ENCODE measurements at regions not wholly inside any gene's neighbourhood (a gene's known extent, or its start where the extent isn't known, plus 50 kb on each side); places are given as distances from the start of the nearest gene placed in this dataset.
"Not testable (repeated sequence)": the region's sequence is repeated elsewhere in the genome, so short reads cannot be mapped to it uniquely, and the experiment has no call there.

DNA sequence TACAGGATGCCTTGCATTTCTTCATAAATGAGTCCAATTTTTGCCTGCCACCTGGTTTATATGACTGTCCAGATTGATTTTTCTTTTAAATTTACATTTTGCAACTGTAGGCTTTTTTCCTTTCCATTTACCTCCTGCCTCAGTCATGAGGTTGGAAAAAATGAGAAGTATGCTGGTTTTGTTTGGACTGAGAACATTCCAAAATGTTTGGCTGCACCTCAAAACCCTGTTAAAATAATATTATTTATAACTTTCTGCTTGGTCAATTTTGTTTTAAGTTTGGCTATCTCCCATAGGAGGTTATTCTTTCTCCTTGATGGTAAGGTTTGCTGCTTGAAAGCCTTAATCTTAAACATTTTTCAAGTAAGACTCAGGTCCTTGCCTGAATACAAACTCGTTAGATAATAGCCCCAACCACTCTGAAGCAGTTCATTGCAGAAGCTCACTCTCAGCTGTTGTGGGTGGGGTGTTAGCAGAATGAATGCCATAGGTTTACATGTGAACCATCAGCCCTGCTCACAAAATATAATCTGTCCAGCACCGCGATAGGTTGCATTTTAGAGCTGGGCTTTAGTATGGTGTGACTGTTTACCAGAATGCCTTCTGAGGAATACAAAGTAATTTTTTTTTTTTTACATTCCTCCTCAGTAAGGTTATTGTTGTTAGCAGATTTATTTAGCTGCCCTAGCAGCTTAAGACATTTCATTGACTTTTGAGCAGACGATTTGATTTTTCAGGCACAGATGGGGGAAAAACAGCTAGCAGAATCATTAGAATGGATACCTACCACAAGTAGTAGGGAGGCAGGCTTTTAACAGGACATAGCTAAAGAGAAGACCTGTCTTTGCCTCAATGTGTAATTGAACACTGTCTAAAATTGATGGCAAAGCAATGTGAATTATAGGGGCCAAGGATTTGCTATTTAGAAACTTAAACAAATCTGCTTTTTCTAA is 630.8 kb upstream of the KCNMB2 start:
- FAIRE-seq (no peak), DNase-seq (ENCODE audit: insufficient read length) (no peak)
- TF ChIP-seq TAF1 (IDR thresholded peaks at IDR 0.05; ENCODE audit: borderline replicate concordance, low read depth, low read length) = no peak
- no peak for TF ChIP-seq POLR2AphosphoS5 (IDR thresholded peaks at IDR 0.05; ENCODE audit: low read depth, low read length)
- TF ChIP-seq POLR2A (IDR thresholded peaks at IDR 0.05; ENCODE audit: low read depth, low read length) = no peak

GRCh38 chr3:177906126-177906511 is 630.1 kb upstream of the KCNMB2 start:
- FAIRE-seq = no peak
- TF ChIP-seq POLR2A (IDR thresholded peaks at IDR 0.05; ENCODE audit: low read depth, low read length) (no peak), TAF1 (IDR thresholded peaks at IDR 0.05; ENCODE audit: borderline replicate concordance, low read depth, low read length) (no peak), POLR2AphosphoS5 (IDR thresholded peaks at IDR 0.05; ENCODE audit: low read depth, low read length) (no peak)
- DNase-seq (ENCODE audit: insufficient read length) = no peak

GRCh38 chr3:177906578-177907229 is 629.5 kb upstream of the KCNMB2 start:
- FAIRE-seq (no peak), DNase-seq (ENCODE audit: insufficient read length) (no peak)
- no peak for TF ChIP-seq TAF1 (IDR thresholded peaks at IDR 0.05; ENCODE audit: borderline replicate concordance, low read depth, low read length)
- TF ChIP-seq POLR2AphosphoS5 (IDR thresholded peaks at IDR 0.05; ENCODE audit: low read depth, low read length) = no peak
- no peak for TF ChIP-seq POLR2A (IDR thresholded peaks at IDR 0.05; ENCODE audit: low read depth, low read length)

GRCh38 chr3:177909530-177909929 is 626.7 kb upstream of the KCNMB2 start:
- FAIRE-seq; DNase-seq (ENCODE audit: insufficient read length): not testable (repeated sequence)

- DNase-seq (ENCODE audit: insufficient read length) = no peak
- TF ChIP-seq POLR2A (IDR thresholded peaks at IDR 0.05; ENCODE audit: low read depth, low read length) (no peak), POLR2AphosphoS5 (IDR thresholded peaks at IDR 0.05; ENCODE audit: low read depth, low read length) (no peak), TAF1 (IDR thresholded peaks at IDR 0.05; ENCODE audit: borderline replicate concordance, low read depth, low read length) (no peak)
- FAIRE-seq = no peak
These were observed 622.0 kb upstream of the KCNMB2 start for GRCh38 chr3:177914224-177914623.

DNA sequence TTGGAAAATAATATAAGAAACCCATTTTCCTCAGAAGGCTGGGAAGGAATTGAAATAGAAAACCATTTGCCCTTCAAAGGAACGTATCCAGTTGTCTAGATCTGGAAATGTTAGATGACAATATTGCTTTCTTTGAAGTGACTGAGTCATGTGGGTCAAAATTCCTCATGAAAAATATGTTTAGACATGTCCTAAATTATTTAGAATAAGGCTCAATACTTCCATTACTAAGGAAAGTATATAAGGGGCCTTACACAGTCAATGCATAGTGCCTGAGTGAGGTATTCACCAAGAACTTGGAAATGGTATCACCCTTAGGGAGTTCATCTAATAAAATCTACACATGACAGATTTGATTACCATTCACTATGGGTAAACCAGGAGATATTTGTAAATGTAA is 619.8 kb upstream of the KCNMB2 start:
- FAIRE-seq (no peak), DNase-seq (ENCODE audit: insufficient read length) (no peak)
- TF ChIP-seq TAF1 (IDR thresholded peaks at IDR 0.05; ENCODE audit: borderline replicate concordance, low read depth, low read length) = no peak
- TF ChIP-seq POLR2AphosphoS5 (IDR thresholded peaks at IDR 0.05; ENCODE audit: low read depth, low read length) = no peak
- TF ChIP-seq POLR2A (IDR thresholded peaks at IDR 0.05; ENCODE audit: low read depth, low read length) = no peak

DNA sequence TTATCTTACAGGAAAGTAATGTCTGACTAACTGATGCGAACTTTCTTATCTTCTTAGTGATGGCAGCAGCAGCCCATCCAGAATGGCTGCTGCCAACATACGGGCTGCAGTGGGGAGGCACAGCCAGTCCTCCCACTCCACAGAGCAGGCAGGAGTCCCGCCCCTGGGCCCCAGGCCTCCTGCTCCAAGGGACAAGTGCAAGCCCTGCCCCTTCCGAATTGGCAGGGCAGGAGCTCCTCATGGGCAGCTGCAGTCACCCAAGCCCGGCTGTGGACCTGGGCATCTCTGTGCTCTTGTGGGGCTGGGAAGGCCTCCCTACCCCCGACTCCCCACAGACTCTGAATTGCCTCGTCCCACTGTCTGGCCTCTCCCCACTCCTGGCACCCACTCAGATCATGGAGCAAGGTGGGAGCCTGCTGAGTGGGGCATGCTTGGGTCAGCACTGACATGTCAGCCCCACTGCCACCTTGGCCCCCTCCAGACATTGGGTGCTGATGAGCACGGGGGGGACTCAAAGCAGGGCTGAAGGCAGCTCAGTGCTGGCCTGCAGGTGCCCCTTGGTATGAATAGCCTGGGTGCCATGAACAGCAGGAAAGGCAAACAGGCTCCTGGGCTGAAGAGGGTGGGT is 618.9 kb upstream of the KCNMB2 start:
- no peak for DNase-seq (ENCODE audit: insufficient read length)
- FAIRE-seq = no peak
- TF ChIP-seq POLR2A (IDR thresholded peaks at IDR 0.05; ENCODE audit: low read depth, low read length) (no peak), POLR2AphosphoS5 (IDR thresholded peaks at IDR 0.05; ENCODE audit: low read depth, low read length) (no peak), TAF1 (IDR thresholded peaks at IDR 0.05; ENCODE audit: borderline replicate concordance, low read depth, low read length) (no peak)

DNA sequence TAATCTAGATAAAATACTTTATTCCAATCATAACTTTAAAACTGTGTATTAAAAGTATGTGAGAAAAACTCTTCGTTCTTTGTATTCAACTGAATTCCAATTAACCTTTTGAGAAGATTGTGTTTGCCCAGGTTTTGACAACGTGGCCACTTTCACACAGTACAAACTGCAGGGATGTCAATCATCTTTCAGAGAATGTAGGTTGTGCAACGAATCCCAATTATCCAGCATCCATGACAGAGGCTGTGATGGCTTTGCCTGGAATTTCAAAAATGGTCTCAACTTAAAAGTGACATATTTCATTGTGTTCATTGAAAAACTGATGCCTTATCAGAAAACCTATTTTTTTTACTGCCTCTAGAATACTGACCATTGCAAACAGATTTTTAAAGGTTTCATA is 615.1 kb upstream of the KCNMB2 start:
- FAIRE-seq (no peak), DNase-seq (ENCODE audit: insufficient read length) (no peak)
- TF ChIP-seq POLR2AphosphoS5 (IDR thresholded peaks at IDR 0.05; ENCODE audit: low read depth, low read length) (no peak), POLR2A (IDR thresholded peaks at IDR 0.05; ENCODE audit: low read depth, low read length) (no peak), TAF1 (IDR thresholded peaks at IDR 0.05; ENCODE audit: borderline replicate concordance, low read depth, low read length) (no peak)

DNA sequence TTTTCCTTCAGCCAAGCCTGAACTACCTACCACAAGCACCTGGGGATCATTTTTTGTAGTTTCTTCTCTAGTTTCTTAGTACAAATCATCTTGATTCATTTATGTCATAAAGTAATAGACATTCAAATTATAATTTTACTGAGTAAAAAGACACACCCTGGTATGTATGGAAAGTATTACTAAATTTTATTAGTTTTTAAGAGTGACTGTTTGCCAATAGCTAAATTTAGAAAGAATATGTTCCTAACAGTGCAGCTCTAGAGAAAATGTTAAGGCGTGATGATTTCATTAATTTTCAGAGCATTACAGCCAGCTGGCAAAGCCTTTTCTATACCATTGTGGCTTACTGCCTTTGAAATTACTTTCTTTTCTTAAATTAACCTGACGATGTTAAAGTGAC is 612.0 kb upstream of the KCNMB2 start:
- DNase-seq (ENCODE audit: insufficient read length) = no peak
- no peak for FAIRE-seq
- TF ChIP-seq POLR2A (IDR thresholded peaks at IDR 0.05; ENCODE audit: low read depth, low read length) (no peak), TAF1 (IDR thresholded peaks at IDR 0.05; ENCODE audit: borderline replicate concordance, low read depth, low read length) (no peak), POLR2AphosphoS5 (IDR thresholded peaks at IDR 0.05; ENCODE audit: low read depth, low read length) (no peak)

DNA sequence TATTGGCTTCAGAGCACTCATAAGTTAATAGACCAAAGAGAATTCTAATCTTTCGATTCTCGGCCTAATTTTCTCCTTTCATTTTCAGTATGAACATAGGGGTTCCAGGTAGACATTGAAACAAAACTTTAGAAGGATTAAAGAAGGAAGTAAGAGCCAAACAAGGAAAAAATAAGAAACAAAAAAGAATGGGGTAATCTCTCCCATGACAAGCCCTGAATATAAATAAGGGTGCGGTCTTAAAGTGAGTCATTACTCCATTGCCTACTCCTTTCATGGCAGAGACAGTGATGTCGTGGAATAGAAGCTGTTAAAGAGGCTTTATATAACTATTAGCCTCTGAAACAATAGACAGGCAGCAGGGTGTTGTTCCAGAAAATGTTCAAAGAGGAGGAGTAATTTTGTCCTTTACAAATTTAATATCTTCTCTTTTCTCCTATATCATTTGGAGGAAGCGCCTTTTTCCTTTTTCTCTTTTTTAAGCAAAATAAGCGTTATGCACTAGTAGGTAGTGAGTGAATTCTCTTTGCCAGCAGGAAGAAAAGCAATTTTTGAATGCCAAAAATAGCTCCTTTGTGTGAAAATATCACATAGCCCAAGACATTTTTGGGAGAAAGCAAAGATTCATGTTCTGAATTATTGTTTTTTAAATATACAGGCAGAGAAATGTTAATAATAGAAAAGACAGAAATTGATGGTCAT is 607.9 kb upstream of the KCNMB2 start:
- TF ChIP-seq TAF1 (IDR thresholded peaks at IDR 0.05; ENCODE audit: borderline replicate concordance, low read depth, low read length) (no peak), POLR2AphosphoS5 (IDR thresholded peaks at IDR 0.05; ENCODE audit: low read depth, low read length) (no peak), POLR2A (IDR thresholded peaks at IDR 0.05; ENCODE audit: low read depth, low read length) (no peak)
- FAIRE-seq = no peak
- DNase-seq (ENCODE audit: insufficient read length) = no peak

- DNase-seq (ENCODE audit: insufficient read length) = no peak
- no peak for FAIRE-seq
These were observed 606.9 kb upstream of the KCNMB2 start for GRCh38 chr3:177929310-177929709.

More at GRCh38 chr3:177929310-177929709, 606.9 kb upstream of the KCNMB2 start:
- no peak for TF ChIP-seq POLR2A (IDR thresholded peaks at IDR 0.05; ENCODE audit: low read depth, low read length)
- TF ChIP-seq TAF1 (IDR thresholded peaks at IDR 0.05; ENCODE audit: borderline replicate concordance, low read depth, low read length) = no peak
- no peak for TF ChIP-seq POLR2AphosphoS5 (IDR thresholded peaks at IDR 0.05; ENCODE audit: low read depth, low read length)
